ENCODE measurements at regions not wholly inside any gene's neighbourhood (a gene's known extent, or its start where the extent isn't known, plus 50 kb on each side); places are given as distances from the start of the nearest gene placed in this dataset.
"Not testable (repeated sequence)": the region's sequence is repeated elsewhere in the genome, so short reads cannot be mapped to it uniquely, and the experiment has no call there.

DNA sequence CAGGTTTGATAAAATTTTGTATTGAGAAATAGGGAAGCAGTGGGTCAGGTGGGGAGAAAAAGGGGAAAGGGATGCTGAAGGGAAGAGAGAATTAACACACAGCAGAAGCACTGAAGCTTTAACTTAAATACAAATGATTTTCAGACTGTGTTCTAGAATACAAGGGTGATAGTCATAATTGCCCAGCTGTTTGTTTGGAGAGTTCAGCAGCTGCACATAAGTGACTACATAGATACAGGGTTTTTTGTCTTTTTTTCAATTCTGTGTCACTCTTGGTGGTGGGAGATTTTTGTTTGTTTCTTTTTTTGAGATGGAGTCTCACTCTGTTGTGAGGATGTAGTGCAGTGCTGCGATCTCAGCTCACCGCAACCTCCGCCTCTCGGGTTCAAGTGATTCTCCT is 590.4 kb upstream of the SEMA6A start:
- Mint-ChIP-seq H3K36me3 (ENCODE audit: low read depth) (no peaks in the 10 kb centered on the region), H3K4me1 (no peaks in the 10 kb centered on the region), H3K27me3 (no peaks in the 10 kb centered on the region), H3K9me3 (peaks cover 3% of the 10 kb centered on the region), H3K4me3 (no peak overlapping the region), H3K27ac (no peak overlapping the region)
- ChIA-PET CTCF (no interaction called here), POLR2A (no interaction called here)
- DNase-seq = no peak

DNA sequence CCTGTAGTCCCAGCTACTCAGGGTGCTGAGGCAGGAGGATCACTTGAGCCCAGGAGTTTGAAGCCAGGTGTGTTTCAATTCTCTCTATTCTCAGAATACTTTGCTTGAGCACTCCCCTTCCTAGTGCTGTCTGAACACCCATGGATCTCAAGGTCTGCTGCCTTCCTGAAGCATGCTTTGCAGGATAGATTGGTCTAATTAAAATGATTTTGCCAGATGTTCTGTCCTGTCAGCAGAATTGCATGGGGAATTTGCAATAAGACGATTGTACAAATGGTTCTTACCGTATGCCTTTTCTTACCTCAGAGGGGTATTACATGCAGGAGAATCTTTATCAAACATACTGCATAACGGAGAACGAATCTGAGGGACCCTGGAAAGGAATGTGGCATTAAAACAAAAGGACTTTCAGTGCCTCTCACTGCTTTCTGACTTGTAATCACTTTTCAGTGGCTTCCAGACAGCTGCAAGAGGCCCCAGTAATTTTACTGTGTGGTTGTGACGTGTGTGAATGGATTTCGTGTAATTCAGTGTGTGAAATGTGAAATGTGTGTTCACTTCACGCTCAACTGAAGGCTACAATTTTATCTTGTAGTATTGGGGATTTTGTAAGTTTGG is 587.2 kb upstream of the SEMA6A start:
- H3K27me3 Mint-ChIP-seq = no peaks in the 10 kb centered on the region
- ChIA-PET POLR2A (no interaction called here), CTCF (no interaction called here)
- H3K9me3 Mint-ChIP-seq = peaks cover 3% of the 10 kb centered on the region
- no peaks in the 10 kb centered on the region for H3K4me1 Mint-ChIP-seq
- no peak overlapping the region for H3K4me3 Mint-ChIP-seq
- H3K27ac Mint-ChIP-seq = no peak overlapping the region
- H3K36me3 Mint-ChIP-seq (ENCODE audit: low read depth) = no peaks in the 10 kb centered on the region
- DNase-seq = no peak

DNA sequence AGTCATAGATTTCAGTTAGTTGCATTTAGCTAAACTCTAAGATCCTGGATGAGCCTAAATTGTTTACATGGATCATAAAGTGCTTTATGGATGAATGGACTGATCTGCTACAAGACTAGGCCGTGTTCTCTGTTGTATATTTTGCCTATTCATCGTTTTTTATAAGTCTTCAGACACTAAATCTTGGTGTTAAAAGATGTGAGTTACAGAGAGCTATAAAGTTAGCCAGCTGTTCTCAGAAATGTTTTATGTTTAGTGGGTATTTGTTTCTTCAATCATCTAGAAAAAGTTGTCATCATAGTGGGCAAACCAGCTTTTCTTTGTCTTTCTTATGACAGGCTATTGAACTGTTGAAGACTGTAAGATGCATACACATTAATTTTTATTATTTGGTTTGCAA is 585.8 kb upstream of the SEMA6A start:
- H3K9me3 Mint-ChIP-seq = peaks cover 4% of the 10 kb centered on the region
- no peaks in the 10 kb centered on the region for H3K27me3 Mint-ChIP-seq
- H3K36me3 Mint-ChIP-seq (ENCODE audit: low read depth) = no peaks in the 10 kb centered on the region
- H3K27ac Mint-ChIP-seq = no peak overlapping the region
- POLR2A ChIA-PET = no interaction called here
- H3K4me3 Mint-ChIP-seq = no peak overlapping the region
- CTCF ChIA-PET = no interaction called here
- no peaks in the 10 kb centered on the region for H3K4me1 Mint-ChIP-seq
- no peak for DNase-seq

DNA sequence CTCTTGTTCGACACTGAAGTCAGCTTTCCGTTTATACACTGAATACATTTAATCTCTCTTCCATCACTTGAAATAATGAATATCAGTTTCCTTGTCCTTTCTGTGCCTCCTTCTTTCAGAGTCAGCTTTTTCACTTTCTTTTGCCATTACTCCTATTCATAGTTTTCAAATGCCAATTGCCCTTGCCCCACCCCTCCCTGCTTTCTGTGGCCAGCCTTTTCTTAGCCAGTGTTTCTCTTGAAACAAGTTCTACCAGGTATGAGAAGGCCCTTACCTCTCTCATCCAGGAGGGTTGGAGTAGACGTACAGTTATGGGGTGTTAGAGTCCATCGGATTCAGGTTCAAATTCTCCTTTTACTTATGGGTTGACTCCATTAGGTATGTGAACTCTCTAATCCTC is 574.7 kb upstream of the SEMA6A start:
- no peak overlapping the region for H3K27ac Mint-ChIP-seq
- no peaks in the 10 kb centered on the region for H3K9me3 Mint-ChIP-seq
- DNase-seq = no peak
- CTCF ChIA-PET = no interaction called here
- H3K36me3 Mint-ChIP-seq (ENCODE audit: low read depth) = no peaks in the 10 kb centered on the region
- H3K4me1 Mint-ChIP-seq = no peaks in the 10 kb centered on the region
- H3K4me3 Mint-ChIP-seq = no peak overlapping the region
- no peaks in the 10 kb centered on the region for H3K27me3 Mint-ChIP-seq
- POLR2A ChIA-PET = no interaction called here

DNA sequence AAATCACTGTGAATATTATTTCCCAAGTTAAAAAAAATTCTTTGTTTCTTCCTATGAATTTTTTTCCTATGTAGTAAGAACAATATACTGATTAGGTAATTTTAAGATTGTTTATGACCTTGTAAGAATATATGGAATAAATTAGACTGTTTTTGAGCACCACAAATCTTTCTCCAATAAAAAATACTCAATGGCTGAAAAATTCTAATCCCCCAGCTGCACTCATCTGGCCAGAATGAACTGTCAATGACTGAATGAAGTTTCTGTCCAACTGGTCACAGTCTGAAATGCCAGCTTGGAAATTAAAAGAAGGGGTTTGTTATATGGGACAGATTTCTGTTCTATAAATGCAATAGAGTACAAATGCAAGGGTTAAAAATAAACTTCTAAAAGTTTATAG is 569.5 kb upstream of the SEMA6A start:
- ChIA-PET CTCF (no interaction called here), POLR2A (no interaction called here)
- no peak overlapping the region for H3K4me3 Mint-ChIP-seq
- H3K9me3 Mint-ChIP-seq = no peaks in the 10 kb centered on the region
- no peak for DNase-seq
- H3K36me3 Mint-ChIP-seq (ENCODE audit: low read depth) = no peaks in the 10 kb centered on the region
- H3K4me1 Mint-ChIP-seq = no peaks in the 10 kb centered on the region
- H3K27ac Mint-ChIP-seq = no peak overlapping the region
- no peaks in the 10 kb centered on the region for H3K27me3 Mint-ChIP-seq

GRCh38 chr5:117143406-117143805 is 568.8 kb upstream of the SEMA6A start:
- Mint-ChIP-seq H3K4me1 (no peaks in the 10 kb centered on the region), H3K9me3 (no peaks in the 10 kb centered on the region), H3K36me3 (ENCODE audit: low read depth) (no peaks in the 10 kb centered on the region), H3K27me3 (no peaks in the 10 kb centered on the region), H3K27ac (no peak overlapping the region), H3K4me3 (no peak overlapping the region)
- DNase-seq = no peak
- CTCF ChIA-PET = no interaction called here
- POLR2A ChIA-PET = no interaction called here

DNA sequence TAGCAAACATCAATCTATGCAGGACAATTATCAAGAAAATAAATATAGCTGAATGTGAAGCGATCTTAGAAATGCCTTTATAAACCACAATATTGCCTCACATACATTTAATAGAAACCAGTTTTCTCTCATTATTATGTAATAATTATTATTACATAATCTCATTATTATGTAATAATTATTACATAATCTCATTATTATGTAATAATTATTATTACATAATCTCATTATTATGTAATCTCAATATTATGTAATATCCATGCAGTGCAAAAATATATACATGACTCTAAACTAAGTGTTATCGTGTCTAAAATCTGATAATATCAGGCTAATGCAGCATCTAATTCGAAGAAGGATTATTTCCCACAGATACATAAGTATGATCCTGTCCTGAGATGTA is 563.9 kb upstream of the SEMA6A start:
- no peaks in the 10 kb centered on the region for H3K27me3 Mint-ChIP-seq
- H3K9me3 Mint-ChIP-seq = no peaks in the 10 kb centered on the region
- CTCF ChIA-PET = no interaction called here
- POLR2A ChIA-PET = no interaction called here
- no peaks in the 10 kb centered on the region for H3K36me3 Mint-ChIP-seq (ENCODE audit: low read depth)
- H3K27ac Mint-ChIP-seq = no peak overlapping the region
- no peak overlapping the region for H3K4me3 Mint-ChIP-seq
- no peaks in the 10 kb centered on the region for H3K4me1 Mint-ChIP-seq
- DNase-seq = no peak

DNA sequence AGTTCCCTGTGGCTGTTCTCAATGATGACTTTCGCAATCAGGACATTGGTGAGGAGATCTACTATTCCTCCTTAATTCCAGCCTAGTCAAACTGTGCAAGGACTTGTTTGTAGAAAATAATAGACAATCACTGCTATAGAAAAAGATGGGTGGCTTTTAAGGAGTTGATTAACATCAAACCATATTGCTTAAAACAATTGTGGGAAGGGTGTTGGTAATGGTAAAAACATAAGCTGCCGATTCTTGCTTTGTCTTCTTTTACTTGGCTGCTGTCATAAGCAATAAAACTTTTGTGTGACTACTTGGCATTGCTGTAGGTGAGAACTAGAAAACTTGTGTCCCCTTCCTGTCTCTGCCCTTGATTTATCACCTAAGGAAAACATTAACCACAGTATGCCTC is 561.2 kb upstream of the SEMA6A start:
- ChIA-PET CTCF (no interaction called here), POLR2A (no interaction called here)
- Mint-ChIP-seq H3K36me3 (ENCODE audit: low read depth) (no peaks in the 10 kb centered on the region), H3K4me1 (no peaks in the 10 kb centered on the region), H3K9me3 (no peaks in the 10 kb centered on the region), H3K27me3 (no peaks in the 10 kb centered on the region), H3K4me3 (no peak overlapping the region), H3K27ac (no peak overlapping the region)
- DNase-seq = no peak

DNA sequence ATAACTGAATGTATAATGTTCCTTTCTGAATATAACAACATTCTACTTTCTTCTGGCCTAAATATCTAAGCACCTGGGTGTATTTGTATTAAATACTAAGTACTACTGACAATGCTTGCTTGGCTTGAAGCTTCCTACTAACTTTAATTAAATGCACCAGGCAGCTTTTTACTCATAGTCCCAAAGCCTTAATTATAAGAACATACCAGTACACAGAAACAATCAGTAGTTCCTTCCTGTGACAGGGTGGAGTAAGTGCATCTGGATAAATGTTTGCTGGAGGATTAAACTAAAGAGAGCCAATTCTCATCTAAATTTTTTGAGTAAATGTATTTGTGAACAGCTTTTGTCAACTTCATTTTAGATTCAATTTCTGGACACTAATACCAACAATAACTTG is 558.6 kb upstream of the SEMA6A start:
- H3K27me3 Mint-ChIP-seq = no peaks in the 10 kb centered on the region
- H3K4me3 Mint-ChIP-seq = no peak overlapping the region
- CTCF ChIA-PET = no interaction called here
- H3K9me3 Mint-ChIP-seq = peaks cover 2% of the 10 kb centered on the region
- H3K27ac Mint-ChIP-seq = no peak overlapping the region
- no peaks in the 10 kb centered on the region for H3K36me3 Mint-ChIP-seq (ENCODE audit: low read depth)
- POLR2A ChIA-PET = no interaction called here
- no peak for DNase-seq
- no peaks in the 10 kb centered on the region for H3K4me1 Mint-ChIP-seq

DNA sequence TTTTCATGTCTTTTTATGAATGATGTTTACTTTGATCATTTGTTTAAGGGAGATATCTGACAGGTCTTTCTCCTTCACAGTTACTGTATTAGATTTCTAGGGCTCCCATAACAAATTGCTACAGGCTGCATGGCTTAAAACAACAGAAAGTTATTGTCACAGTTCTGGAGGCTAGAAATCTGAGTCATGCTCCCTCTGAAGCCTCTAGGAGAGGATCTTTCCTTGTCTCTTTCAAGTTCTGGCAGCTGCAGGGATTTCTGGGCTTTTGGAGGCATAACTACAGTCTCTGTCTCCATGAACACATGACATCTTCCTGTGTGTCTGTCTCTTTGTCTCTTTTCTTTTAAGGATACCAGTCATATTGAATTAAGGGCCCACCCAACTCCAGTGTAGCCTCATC is 557.3 kb upstream of the SEMA6A start:
- Mint-ChIP-seq H3K27me3 (no peaks in the 10 kb centered on the region), H3K27ac (no peak overlapping the region), H3K36me3 (ENCODE audit: low read depth) (no peaks in the 10 kb centered on the region), H3K9me3 (peaks cover 3% of the 10 kb centered on the region), H3K4me1 (no peaks in the 10 kb centered on the region), H3K4me3 (no peak overlapping the region)
- POLR2A ChIA-PET = no interaction called here
- no peak for DNase-seq
- CTCF ChIA-PET = no interaction called here

GRCh38 chr5:117131048-117131679 is 556.5 kb upstream of the SEMA6A start:
- POLR2A ChIA-PET = no interaction called here
- DNase-seq = no peak
- CTCF ChIA-PET = no interaction called here
- H3K4me1 Mint-ChIP-seq = no peaks in the 10 kb centered on the region
- H3K27ac Mint-ChIP-seq = no peak overlapping the region
- H3K4me3 Mint-ChIP-seq = no peak overlapping the region
- H3K36me3 Mint-ChIP-seq (ENCODE audit: low read depth) = no peaks in the 10 kb centered on the region
- peaks cover 3% of the 10 kb centered on the region for H3K9me3 Mint-ChIP-seq
- no peaks in the 10 kb centered on the region for H3K27me3 Mint-ChIP-seq

DNA sequence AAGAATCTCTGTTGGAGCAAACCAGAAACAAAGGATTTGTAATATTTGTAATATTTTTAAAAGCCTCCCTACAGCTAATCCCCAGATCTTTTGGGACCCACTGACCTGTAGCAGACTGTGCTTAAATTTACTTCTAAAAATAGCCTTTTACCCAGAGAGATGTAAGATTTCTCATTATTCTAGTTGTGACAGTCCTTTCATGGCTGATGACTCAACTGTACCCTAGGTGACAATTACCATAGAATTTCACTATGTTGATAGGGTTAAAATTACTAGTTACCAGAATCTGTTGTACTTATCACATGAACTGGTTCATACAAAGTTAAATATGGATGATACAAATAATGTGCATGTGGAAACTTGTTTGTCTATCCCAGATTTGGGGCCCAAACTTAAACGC is 543.9 kb upstream of the SEMA6A start:
- Mint-ChIP-seq H3K4me1 (no peaks in the 10 kb centered on the region), H3K27me3 (no peaks in the 10 kb centered on the region), H3K4me3 (no peak overlapping the region), H3K27ac (no peak overlapping the region), H3K36me3 (ENCODE audit: low read depth) (no peaks in the 10 kb centered on the region), H3K9me3 (peaks cover 11% of the 10 kb centered on the region)
- no peak for DNase-seq
- POLR2A ChIA-PET = no interaction called here
- CTCF ChIA-PET = no interaction called here

DNA sequence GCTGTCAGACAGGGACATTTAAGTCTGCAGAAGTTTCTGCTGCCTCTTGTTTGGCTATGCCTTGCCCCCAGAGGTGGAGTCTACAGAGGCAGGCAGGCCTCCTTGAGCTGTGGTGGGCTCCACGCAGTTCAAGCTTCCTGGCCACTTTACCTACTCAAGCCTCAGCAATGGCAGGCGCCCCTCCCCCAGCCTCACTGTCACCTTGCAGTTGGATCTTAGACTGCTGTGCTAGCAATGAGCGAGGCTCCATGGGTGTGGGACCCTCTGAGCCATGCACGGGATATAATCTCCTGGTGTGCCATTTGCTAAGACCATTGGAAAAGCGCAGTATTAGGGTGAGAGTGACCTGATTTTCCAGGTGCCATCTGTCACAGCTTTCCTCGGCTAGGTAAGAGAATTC is 542.7 kb upstream of the SEMA6A start:
- peaks cover 11% of the 10 kb centered on the region for H3K9me3 Mint-ChIP-seq
- H3K36me3 Mint-ChIP-seq (ENCODE audit: low read depth); POLR2A ChIA-PET; H3K4me1 Mint-ChIP-seq; H3K4me3 Mint-ChIP-seq; H3K27ac Mint-ChIP-seq; DNase-seq; H3K27me3 Mint-ChIP-seq; CTCF ChIA-PET: not testable (repeated sequence)

GRCh38 chr5:117110548-117110947 is 535.9 kb upstream of the SEMA6A start:
- Mint-ChIP-seq H3K4me3 (no peak overlapping the region), H3K36me3 (ENCODE audit: low read depth) (no peaks in the 10 kb centered on the region), H3K27me3 (no peaks in the 10 kb centered on the region), H3K9me3 (peaks cover 2% of the 10 kb centered on the region), H3K27ac (no peak overlapping the region), H3K4me1 (no peaks in the 10 kb centered on the region)
- DNase-seq = no peak
- ChIA-PET CTCF (no interaction called here), POLR2A (no interaction called here)

GRCh38 chr5:117107859-117108258 is 533.2 kb upstream of the SEMA6A start:
- Mint-ChIP-seq H3K27ac (no peak overlapping the region), H3K27me3 (no peaks in the 10 kb centered on the region), H3K9me3 (peaks cover 2% of the 10 kb centered on the region), H3K4me3 (no peak overlapping the region), H3K4me1 (no peaks in the 10 kb centered on the region), H3K36me3 (ENCODE audit: low read depth) (no peaks in the 10 kb centered on the region)
- POLR2A ChIA-PET = no interaction called here
- no peak for DNase-seq
- CTCF ChIA-PET = no interaction called here
